Caco-2 (cell line): ENCODE measurements at regions not wholly inside any gene's neighbourhood (a gene's known extent, or its start where the extent isn't known, plus 50 kb on each side); places are given as distances from the start of the nearest gene placed in this dataset.

ENCODE experiments used
- BruUV-seq: library from RNA; stranded (reverse); fragments of 400-500 nt; replicated peaks from 2 replicates; lab custom pipeline; 2021; lab: Mats Ljungman, UMichigan
- CTCF ChIA-PET: fragments of 300-600 bp; sonication (Branson Sonifier 250); formaldehyde crosslinking; loops from one replicate; lab custom pipeline; 2022; ENCODE audit warnings: antibody characterized with exemption; lab: Charles Lee
- POLR2A ChIA-PET: fragments of 300-600 bp; sonication (Branson Sonifier 250); formaldehyde crosslinking; loops from one replicate; lab custom pipeline; 2022; ENCODE audit warnings: antibody characterized with exemption; lab: Charles Lee
- DNase-seq, 2 experiments: peaks; one replicate each; pipeline versions ENCODE4 v3.0.0 to v3.0.0-alpha.2; 2020 to 2022
- H3K27me3 ChIP-seq: replicated peaks from 2 replicates; pipeline ENCODE4 v1.6.0; 2011; ENCODE audit warnings: low read length; ENCODE audit not compliant: control insufficient read depth, insufficient read depth
- H3K36me3 ChIP-seq: 2 replicates; pipeline ENCODE4 v1.5.1; 2011; ENCODE audit warnings: low read length; ENCODE audit not compliant: control insufficient read depth, insufficient read depth
- H3K4me1 ChIP-seq: fragments of 250-450 bp; sonication (Bioruptor Pico); 2 replicates; pipeline ENCODE4 v1.5.1; 2020; ENCODE audit warnings: mild to moderate bottlenecking
- H3K4me3 ChIP-seq: 2 replicates; pipeline ENCODE4 v1.5.1; 2011; ENCODE audit warnings: low read depth, mild to moderate bottlenecking, control low read depth, low read length
- H3K9me3 ChIP-seq: fragments of 250-450 bp; sonication (Bioruptor Pico); 2 replicates; pipeline ENCODE4 v1.5.1; 2020; ENCODE audit warnings: mild to moderate bottlenecking, moderate library complexity
- H3K27ac Mint-ChIP-seq: one replicate; pipeline ENCODE4 v1.8.0; 2022; ENCODE audit warnings: mixed read lengths; ENCODE audit not compliant: unreplicated experiment
- H3K27me3 Mint-ChIP-seq: one replicate; pipeline ENCODE4 v1.8.0; 2022; ENCODE audit warnings: mixed read lengths; ENCODE audit not compliant: insufficient read depth, unreplicated experiment
- H3K36me3 Mint-ChIP-seq: one replicate; pipeline ENCODE4 v1.8.0; 2022; ENCODE audit warnings: mild to moderate bottlenecking, mixed read lengths; ENCODE audit not compliant: insufficient read depth, unreplicated experiment
- H3K4me1 Mint-ChIP-seq: one replicate; pipeline ENCODE4 v1.8.0; 2022; ENCODE audit warnings: low read depth, mixed read lengths; ENCODE audit not compliant: unreplicated experiment
- H3K4me3 Mint-ChIP-seq: one replicate; pipeline ENCODE4 v1.8.0; 2022; ENCODE audit warnings: mild to moderate bottlenecking, moderate library complexity, mixed read lengths; ENCODE audit not compliant: unreplicated experiment
- H3K9me3 Mint-ChIP-seq: one replicate; pipeline ENCODE4 v1.8.0; 2022; ENCODE audit warnings: mixed read lengths; ENCODE audit not compliant: unreplicated experiment
- intact Hi-C: fragments of 100-400 bp; cut with micrococcal nuclease; formaldehyde crosslinking; loops from one replicate; pipeline ENCODE4 v1.10.0; 2022; ENCODE audit not compliant: unreplicated experiment
- TF ChIP-seq, protein P1 (sequence below), 2 experiments: fragments of 200-600 bp in 1 of 2; IDR thresholded peaks; 1 replicate in 1 of 2; 2 replicates in 1 of 2; pipeline versions ENCODE4 v1.5.1 to v1.8.0; 2011 to 2022; ENCODE audit warnings: antibody characterized with exemption in 1 of 2, control low read depth in 1 of 2, inconsistent platforms in 1 of 2, low read depth in 1 of 2, low read length in 1 of 2, mild to moderate bottlenecking in 1 of 2, moderate library complexity in 1 of 2; ENCODE audit not compliant: insufficient read depth in 1 of 2, severe bottlenecking in 1 of 2, unreplicated experiment in 1 of 2

DNA sequence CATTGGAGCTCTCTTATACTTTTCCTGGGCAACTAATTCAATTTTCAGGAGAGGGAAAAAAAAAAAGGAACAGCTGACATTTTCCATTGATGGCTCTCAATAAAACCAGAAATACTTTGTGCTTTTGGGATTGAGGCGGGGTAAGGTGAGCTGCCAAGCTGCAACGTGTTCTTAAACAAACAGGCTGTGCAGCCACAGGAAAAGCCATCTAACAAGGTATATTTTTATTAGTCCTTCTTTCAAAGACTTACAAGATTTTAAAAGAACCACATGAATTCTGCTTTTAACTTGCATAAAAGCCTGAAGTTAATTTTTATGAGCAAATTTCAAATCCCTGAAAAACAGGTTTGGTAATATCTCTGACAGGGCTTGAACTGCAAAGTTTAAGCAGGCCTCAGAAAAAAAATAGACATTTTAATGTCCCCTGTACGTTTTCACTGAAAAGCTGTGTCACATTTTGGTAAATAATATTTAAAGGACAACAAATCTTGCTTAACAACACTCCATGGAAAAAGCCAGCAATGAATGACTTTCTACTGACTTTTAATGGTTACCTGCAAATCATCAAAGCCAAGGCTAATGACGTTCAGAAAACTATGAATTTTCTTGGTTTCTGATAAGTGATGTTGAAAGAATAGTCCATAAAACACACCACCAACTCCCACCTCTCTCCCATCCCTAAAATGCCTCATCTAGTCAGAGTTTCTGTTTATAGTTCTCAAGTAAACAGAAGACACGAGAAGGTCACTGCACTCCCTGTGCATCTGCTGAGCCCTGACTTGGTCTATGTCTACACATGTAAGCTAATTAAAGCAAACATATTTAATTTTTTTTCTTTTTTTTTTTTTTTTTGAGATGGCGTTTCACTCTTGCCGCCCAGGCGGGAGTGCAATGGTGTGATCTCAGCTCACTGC lies 433.6 kb downstream of the PIK3R1 start:
- H3K4me1 ChIP-seq = no peaks in the 10 kb centered on the region; the same call in 1 of the 2 replicates

DNA sequence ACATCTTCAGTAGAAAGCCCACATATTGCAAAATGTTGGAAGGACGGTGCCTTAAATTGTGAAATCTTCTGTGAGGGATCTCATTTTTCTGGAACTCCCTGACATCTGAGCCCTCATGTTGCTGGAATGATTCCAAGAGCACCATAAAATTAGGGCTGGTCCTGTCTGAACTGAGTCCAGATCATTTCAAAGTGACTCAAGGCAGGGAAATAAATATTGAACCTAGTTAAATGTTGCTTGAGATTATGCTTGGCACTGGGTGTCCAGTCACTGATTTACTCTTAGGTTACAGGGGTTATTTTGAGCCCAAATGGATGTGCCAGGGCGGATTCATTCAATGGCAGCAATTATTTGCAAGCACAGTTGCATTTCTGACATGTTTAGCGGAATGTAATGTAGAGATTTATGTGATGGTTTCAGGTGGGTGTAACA lies 437.0 kb downstream of the PIK3R1 start:
- H3K27ac Mint-ChIP-seq = no peak overlapping the region
- CTCF ChIA-PET = no interaction called here

More for the DNA sequence above, 433.6 kb downstream of the PIK3R1 start:
- BruUV-seq = no TSS peak
- no peaks in the 10 kb centered on the region for H3K36me3 Mint-ChIP-seq
- no peak overlapping the region for H3K4me3 ChIP-seq
- no peak overlapping the region for H3K27ac Mint-ChIP-seq
- H3K4me3 Mint-ChIP-seq = no peak overlapping the region
- ChIA-PET CTCF (no interaction called here), POLR2A (no interaction called here)
- H3K9me3 Mint-ChIP-seq = no peaks in the 10 kb centered on the region
- intact Hi-C loops = no loop called here
- no peaks in the 10 kb centered on the region for H3K9me3 ChIP-seq
- no peak for DNase-seq
- TF ChIP-seq, protein P1, sequence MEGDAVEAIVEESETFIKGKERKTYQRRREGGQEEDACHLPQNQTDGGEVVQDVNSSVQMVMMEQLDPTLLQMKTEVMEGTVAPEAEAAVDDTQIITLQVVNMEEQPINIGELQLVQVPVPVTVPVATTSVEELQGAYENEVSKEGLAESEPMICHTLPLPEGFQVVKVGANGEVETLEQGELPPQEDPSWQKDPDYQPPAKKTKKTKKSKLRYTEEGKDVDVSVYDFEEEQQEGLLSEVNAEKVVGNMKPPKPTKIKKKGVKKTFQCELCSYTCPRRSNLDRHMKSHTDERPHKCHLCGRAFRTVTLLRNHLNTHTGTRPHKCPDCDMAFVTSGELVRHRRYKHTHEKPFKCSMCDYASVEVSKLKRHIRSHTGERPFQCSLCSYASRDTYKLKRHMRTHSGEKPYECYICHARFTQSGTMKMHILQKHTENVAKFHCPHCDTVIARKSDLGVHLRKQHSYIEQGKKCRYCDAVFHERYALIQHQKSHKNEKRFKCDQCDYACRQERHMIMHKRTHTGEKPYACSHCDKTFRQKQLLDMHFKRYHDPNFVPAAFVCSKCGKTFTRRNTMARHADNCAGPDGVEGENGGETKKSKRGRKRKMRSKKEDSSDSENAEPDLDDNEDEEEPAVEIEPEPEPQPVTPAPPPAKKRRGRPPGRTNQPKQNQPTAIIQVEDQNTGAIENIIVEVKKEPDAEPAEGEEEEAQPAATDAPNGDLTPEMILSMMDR (IDR thresholded peaks at IDR 0.05; ENCODE audit: insufficient read depth in 1 of 2, low read depth in 1 of 2, low read length in 1 of 2, severe bottlenecking in 1 of 2, unreplicated experiment in 1 of 2) = no peak
- H3K4me1 Mint-ChIP-seq = peaks cover 8% of the 10 kb centered on the region
- H3K27me3 Mint-ChIP-seq = no peaks in the 10 kb centered on the region
- H3K36me3 ChIP-seq = no peaks in the 10 kb centered on the region
- no peaks in the 10 kb centered on the region for H3K27me3 ChIP-seq

DNA sequence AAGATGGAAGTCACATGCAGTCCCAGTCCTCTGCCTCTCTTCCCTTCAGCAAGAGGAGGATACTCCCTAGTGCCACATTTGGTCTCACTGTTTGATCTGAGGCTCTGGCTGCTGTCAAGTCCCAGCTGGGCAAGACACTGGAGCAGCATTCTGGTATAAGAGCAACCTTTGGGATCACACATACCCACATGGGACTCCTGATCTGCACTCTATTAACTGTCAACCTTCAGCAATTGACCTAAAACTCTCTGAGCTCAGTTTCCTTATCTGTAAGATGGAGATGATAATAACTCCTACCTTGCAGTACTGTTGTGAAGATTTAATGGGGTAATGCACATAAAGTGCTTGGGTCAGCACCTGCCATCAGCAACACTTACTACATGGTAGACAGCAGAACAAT lies 437.9 kb downstream of the PIK3R1 start:
- intact Hi-C loops = no loop called here
- BruUV-seq = no TSS peak
- H3K9me3 Mint-ChIP-seq = no peaks in the 10 kb centered on the region
- CTCF ChIA-PET = no interaction called here
- Histone ChIP-seq H3K27me3 (no peaks in the 10 kb centered on the region), H3K4me1 (no peaks in the 10 kb centered on the region; the same call in 1 of the 2 replicates), H3K9me3 (no peaks in the 10 kb centered on the region), H3K4me3 (no peak overlapping the region), H3K36me3 (no peaks in the 10 kb centered on the region)
- DNase-seq = no peak
- POLR2A ChIA-PET = no interaction called here
- H3K27me3 Mint-ChIP-seq = no peaks in the 10 kb centered on the region
- no peak overlapping the region for H3K27ac Mint-ChIP-seq
- no peaks in the 10 kb centered on the region for H3K36me3 Mint-ChIP-seq
- TF ChIP-seq, protein P1 (IDR thresholded peaks at IDR 0.05; ENCODE audit: insufficient read depth in 1 of 2, low read depth in 1 of 2, low read length in 1 of 2, severe bottlenecking in 1 of 2, unreplicated experiment in 1 of 2) = no peak
- no peaks in the 10 kb centered on the region for H3K4me1 Mint-ChIP-seq
- H3K4me3 Mint-ChIP-seq = no peak overlapping the region

More for the DNA sequence above, 437.0 kb downstream of the PIK3R1 start:
- Histone ChIP-seq H3K4me1 (no peaks in the 10 kb centered on the region; the same call in 1 of the 2 replicates), H3K27me3 (no peaks in the 10 kb centered on the region), H3K9me3 (no peaks in the 10 kb centered on the region), H3K4me3 (no peak overlapping the region), H3K36me3 (no peaks in the 10 kb centered on the region)
- TF ChIP-seq, protein P1 (IDR thresholded peaks at IDR 0.05; ENCODE audit: insufficient read depth in 1 of 2, low read depth in 1 of 2, low read length in 1 of 2, severe bottlenecking in 1 of 2, unreplicated experiment in 1 of 2) = no peak
- intact Hi-C loops = no loop called here
- Mint-ChIP-seq H3K36me3 (no peaks in the 10 kb centered on the region), H3K4me3 (no peak overlapping the region), H3K9me3 (no peaks in the 10 kb centered on the region), H3K4me1 (peaks cover 8% of the 10 kb centered on the region), H3K27me3 (no peaks in the 10 kb centered on the region)
- BruUV-seq = no TSS peak
- POLR2A ChIA-PET = no interaction called here
- DNase-seq = no peak
